ENCODE measurements at regions not wholly inside any gene's neighbourhood (a gene's known extent, or its start where the extent isn't known, plus 50 kb on each side); places are given as distances from the start of the nearest gene placed in this dataset.

DNA sequence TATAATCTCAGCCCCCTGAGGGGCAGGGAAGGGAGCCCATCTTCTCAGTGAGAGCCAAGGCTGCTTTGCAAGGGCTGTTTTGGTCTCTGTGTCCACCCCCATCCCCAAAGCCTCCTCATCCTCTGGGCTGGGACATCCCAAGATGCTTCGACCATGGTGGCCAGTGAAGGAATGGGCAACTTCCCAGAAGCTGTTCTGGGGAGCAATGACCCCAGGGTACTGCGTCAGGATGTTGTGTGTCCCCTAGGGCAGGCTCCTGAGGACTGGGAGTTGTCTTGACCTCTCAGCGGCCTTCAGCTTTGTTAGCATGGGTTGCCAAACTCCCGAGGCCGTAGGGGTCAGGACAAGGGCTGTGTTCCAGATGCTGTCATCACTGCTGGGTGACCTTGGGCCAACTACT lies 238.4 kb upstream of the POU3F1 start:
- TF ChIP-seq, protein P1, sequence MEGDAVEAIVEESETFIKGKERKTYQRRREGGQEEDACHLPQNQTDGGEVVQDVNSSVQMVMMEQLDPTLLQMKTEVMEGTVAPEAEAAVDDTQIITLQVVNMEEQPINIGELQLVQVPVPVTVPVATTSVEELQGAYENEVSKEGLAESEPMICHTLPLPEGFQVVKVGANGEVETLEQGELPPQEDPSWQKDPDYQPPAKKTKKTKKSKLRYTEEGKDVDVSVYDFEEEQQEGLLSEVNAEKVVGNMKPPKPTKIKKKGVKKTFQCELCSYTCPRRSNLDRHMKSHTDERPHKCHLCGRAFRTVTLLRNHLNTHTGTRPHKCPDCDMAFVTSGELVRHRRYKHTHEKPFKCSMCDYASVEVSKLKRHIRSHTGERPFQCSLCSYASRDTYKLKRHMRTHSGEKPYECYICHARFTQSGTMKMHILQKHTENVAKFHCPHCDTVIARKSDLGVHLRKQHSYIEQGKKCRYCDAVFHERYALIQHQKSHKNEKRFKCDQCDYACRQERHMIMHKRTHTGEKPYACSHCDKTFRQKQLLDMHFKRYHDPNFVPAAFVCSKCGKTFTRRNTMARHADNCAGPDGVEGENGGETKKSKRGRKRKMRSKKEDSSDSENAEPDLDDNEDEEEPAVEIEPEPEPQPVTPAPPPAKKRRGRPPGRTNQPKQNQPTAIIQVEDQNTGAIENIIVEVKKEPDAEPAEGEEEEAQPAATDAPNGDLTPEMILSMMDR (IDR thresholded peaks at IDR 0.05; ENCODE audit: insufficient read depth, low read length) = no peak
- TF ChIP-seq POLR2AphosphoS5 (IDR thresholded peaks at IDR 0.05; ENCODE audit: low read depth) = no peak

Data from HL-60 (cell line).